KMS-11 (cell line): ENCODE measurements at regions not wholly inside any gene's neighbourhood (a gene's known extent, or its start where the extent isn't known, plus 50 kb on each side); places are given as distances from the start of the nearest gene placed in this dataset.

Experiments
- H2AFZ ChIP-seq: fragments of 200-600 bp; sonication (generic); 2 replicates; pipeline ENCODE4 v1.6.1; 2016; ENCODE audit warnings: antibody characterized with exemption, mixed run types, low read depth
- H3K27ac ChIP-seq: fragments of 200-600 bp; sonication (generic); 2 replicates; pipeline ENCODE4 v1.6.1; 2016; ENCODE audit warnings: mild to moderate bottlenecking, mixed run types
- H3K27me3 ChIP-seq: fragments of 200-600 bp; sonication (generic); 2 replicates; pipeline ENCODE4 v1.6.1; 2017; ENCODE audit warnings: mild to moderate bottlenecking, low read depth, mixed run types, moderate library complexity; ENCODE audit not compliant: insufficient read depth
- H3K36me3 ChIP-seq: fragments of 200-600 bp; sonication (generic); 2 replicates; pipeline ENCODE4 v1.6.1; 2017; ENCODE audit warnings: mild to moderate bottlenecking, mixed run types; ENCODE audit not compliant: insufficient read depth
- H3K4me1 ChIP-seq: fragments of 200-600 bp; sonication (generic); 2 replicates; pipeline ENCODE4 v1.6.1; 2016; ENCODE audit warnings: mild to moderate bottlenecking, low read depth, mixed run types; ENCODE audit not compliant: poor library complexity, severe bottlenecking
- H3K4me2 ChIP-seq: fragments of 200-600 bp; sonication (generic); 2 replicates; pipeline ENCODE4 v1.7.0; 2016; ENCODE audit warnings: mild to moderate bottlenecking, mixed run types
- H3K4me3 ChIP-seq: fragments of 200-600 bp; sonication (generic); IDR thresholded peaks from 2 replicates; pipeline ENCODE4 v1.6.1; 2017; ENCODE audit warnings: low read depth, low read length, mixed read lengths; ENCODE audit not compliant: insufficient read depth
- H3K79me2 ChIP-seq: fragments of 200-600 bp; sonication (generic); 2 replicates; pipeline ENCODE4 v1.6.1; 2016; ENCODE audit warnings: low read depth, mixed run types; ENCODE audit not compliant: insufficient read depth
- H3K9ac ChIP-seq: fragments of 200-600 bp; sonication (generic); 2 replicates; pipeline ENCODE4 v1.6.1; 2016; ENCODE audit warnings: mild to moderate bottlenecking, mixed run types
- H4K20me1 ChIP-seq: fragments of 200-600 bp; sonication (generic); 2 replicates; pipeline ENCODE4 v1.6.1; 2016; ENCODE audit warnings: mild to moderate bottlenecking, mixed run types; ENCODE audit not compliant: insufficient read depth
- CTCF ChIP-seq: fragments of 200-600 bp; sonication (generic); conservative IDR thresholded peaks from 2 replicates; pipeline ENCODE4 v1.6.1; 2017; ENCODE audit warnings: low read depth, mild to moderate bottlenecking, antibody characterized with exemption, low read length, moderate library complexity, mixed read lengths

- H3K4me1 ChIP-seq: no peaks in the 10 kb centered on the region
- no peaks in the 10 kb centered on the region for H3K27me3 ChIP-seq
- H2AFZ ChIP-seq: no peak overlapping the region
- no peaks in the 10 kb centered on the region for H3K79me2 ChIP-seq
- no peak for TF ChIP-seq CTCF
- no peaks in the 10 kb centered on the region for H3K36me3 ChIP-seq
- H3K4me3 ChIP-seq: no peak overlapping the region
- H3K4me2 ChIP-seq: no peak overlapping the region
- no peak overlapping the region for H3K9ac ChIP-seq
- no peaks in the 10 kb centered on the region for H4K20me1 ChIP-seq
- H3K27ac ChIP-seq: no peak overlapping the region
These were observed 61.5 kb upstream of the RIPOR2 start for GRCh38 chr6:24997231-24997630.

- TF ChIP-seq CTCF: no peak
- H3K36me3 ChIP-seq: no peaks in the 10 kb centered on the region
- H3K9ac ChIP-seq: no peak overlapping the region
- no peaks in the 10 kb centered on the region for H3K79me2 ChIP-seq
- H3K4me2 ChIP-seq: no peak overlapping the region
- H2AFZ ChIP-seq: no peak overlapping the region
- H3K4me3 ChIP-seq: no peak overlapping the region
- H3K27me3 ChIP-seq: no peaks in the 10 kb centered on the region
- H3K27ac ChIP-seq: no peak overlapping the region
- H4K20me1 ChIP-seq: no peaks in the 10 kb centered on the region
- no peaks in the 10 kb centered on the region for H3K4me1 ChIP-seq
These were observed 62.1 kb upstream of the RIPOR2 start for GRCh38 chr6:24997905-24998304.

- Histone ChIP-seq H3K9ac (no peak overlapping the region), H3K4me2 (no peak overlapping the region), H4K20me1 (no peaks in the 10 kb centered on the region), H3K36me3 (no peaks in the 10 kb centered on the region), H3K27me3 (no peaks in the 10 kb centered on the region), H2AFZ (no peak overlapping the region), H3K79me2 (no peaks in the 10 kb centered on the region), H3K27ac (no peak overlapping the region), H3K4me1 (no peaks in the 10 kb centered on the region), H3K4me3 (no peak overlapping the region)
- TF ChIP-seq CTCF: no peak
These were observed 66.7 kb upstream of the RIPOR2 start for GRCh38 chr6:25002326-25003091.

- Histone ChIP-seq H3K9ac (no peak overlapping the region), H3K4me3 (no peak overlapping the region), H3K27me3 (no peaks in the 10 kb centered on the region), H2AFZ (no peak overlapping the region), H3K4me1 (no peaks in the 10 kb centered on the region), H3K36me3 (no peaks in the 10 kb centered on the region), H4K20me1 (no peaks in the 10 kb centered on the region), H3K27ac (no peak overlapping the region), H3K79me2 (no peaks in the 10 kb centered on the region), H3K4me2 (no peak overlapping the region)
- TF ChIP-seq CTCF: no peak
These were observed 68.6 kb upstream of the RIPOR2 start for GRCh38 chr6:25004357-25004756.
